ENCODE measurements at regions not wholly inside any gene's neighbourhood (a gene's known extent, or its start where the extent isn't known, plus 50 kb on each side); places are given as distances from the start of the nearest gene placed in this dataset.

DNA sequence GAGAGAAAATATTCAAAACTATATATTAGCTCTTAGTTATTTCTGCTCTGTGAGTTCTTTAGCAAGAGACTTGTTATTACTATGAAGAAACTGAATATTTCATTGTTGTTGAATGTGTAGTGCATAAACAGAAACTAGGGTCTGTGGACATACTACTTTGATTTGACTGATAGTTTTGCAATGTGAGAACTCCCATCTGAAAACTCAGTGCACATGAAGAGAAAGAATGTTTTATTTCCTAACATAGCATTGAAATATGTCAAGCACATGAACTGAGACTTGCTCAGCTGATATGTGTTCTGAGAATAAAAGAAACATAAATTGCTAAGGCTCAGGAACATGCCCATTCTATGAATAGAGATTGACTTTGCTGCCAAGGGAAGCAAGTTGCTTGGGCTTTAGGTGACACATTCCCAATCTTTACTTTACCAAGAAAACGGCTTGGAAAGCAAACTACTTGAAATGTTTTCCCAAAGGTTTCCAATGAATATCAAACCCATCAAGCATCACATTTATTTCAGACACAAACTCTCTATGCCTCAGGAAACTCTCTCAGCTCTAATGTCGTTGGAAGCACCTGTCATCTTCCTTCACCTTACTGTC lies 290.4 kb downstream of the SLC16A7 start:
- H3K27ac ChIP-seq = no peak overlapping the region
- TF ChIP-seq, protein P1, sequence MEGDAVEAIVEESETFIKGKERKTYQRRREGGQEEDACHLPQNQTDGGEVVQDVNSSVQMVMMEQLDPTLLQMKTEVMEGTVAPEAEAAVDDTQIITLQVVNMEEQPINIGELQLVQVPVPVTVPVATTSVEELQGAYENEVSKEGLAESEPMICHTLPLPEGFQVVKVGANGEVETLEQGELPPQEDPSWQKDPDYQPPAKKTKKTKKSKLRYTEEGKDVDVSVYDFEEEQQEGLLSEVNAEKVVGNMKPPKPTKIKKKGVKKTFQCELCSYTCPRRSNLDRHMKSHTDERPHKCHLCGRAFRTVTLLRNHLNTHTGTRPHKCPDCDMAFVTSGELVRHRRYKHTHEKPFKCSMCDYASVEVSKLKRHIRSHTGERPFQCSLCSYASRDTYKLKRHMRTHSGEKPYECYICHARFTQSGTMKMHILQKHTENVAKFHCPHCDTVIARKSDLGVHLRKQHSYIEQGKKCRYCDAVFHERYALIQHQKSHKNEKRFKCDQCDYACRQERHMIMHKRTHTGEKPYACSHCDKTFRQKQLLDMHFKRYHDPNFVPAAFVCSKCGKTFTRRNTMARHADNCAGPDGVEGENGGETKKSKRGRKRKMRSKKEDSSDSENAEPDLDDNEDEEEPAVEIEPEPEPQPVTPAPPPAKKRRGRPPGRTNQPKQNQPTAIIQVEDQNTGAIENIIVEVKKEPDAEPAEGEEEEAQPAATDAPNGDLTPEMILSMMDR (conservative IDR thresholded peaks at IDR 0.05) = no peak
- TF ChIP-seq ZFX (IDR thresholded peaks at IDR 0.05) = no peak

DNA sequence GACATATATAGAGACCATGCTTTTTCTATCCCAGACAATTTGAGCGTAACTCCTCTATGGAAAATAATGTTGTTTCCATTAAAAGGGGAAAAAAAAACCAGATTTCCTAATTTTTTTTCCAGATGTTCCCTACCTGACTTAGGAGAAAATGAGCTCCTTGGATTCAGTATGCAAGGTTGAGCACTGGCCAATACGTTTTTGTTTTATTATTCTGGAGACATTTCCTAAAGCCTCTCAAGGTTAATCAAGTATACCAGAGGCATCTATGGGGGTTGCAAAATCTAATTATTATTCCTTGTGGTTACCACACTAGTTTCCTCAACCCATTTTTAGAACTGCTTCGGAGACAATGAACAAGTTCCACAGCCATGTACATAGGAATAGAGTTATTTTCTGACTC lies 291.3 kb downstream of the SLC16A7 start:
- TF ChIP-seq, protein P1 (conservative IDR thresholded peaks at IDR 0.05) = no peak
- no peak for TF ChIP-seq ZFX (IDR thresholded peaks at IDR 0.05)
- no peak overlapping the region for H3K27ac ChIP-seq

GRCh38 chr12:59890896-59891579 lies 295.2 kb downstream of the SLC16A7 start:
- no peak overlapping the region for H3K27ac ChIP-seq
- TF ChIP-seq ZFX (IDR thresholded peaks at IDR 0.05) = no peak
- TF ChIP-seq, protein P1 (conservative IDR thresholded peaks at IDR 0.05) = no peak

GRCh38 chr12:59895166-59895775 lies 299.4 kb downstream of the SLC16A7 start:
- H3K27ac ChIP-seq = no peak overlapping the region

GRCh38 chr12:59904874-59905521 lies 309.2 kb downstream of the SLC16A7 start:
- H3K27ac ChIP-seq = no peak overlapping the region
- TF ChIP-seq ZFX (IDR thresholded peaks at IDR 0.05) = no peak
- TF ChIP-seq, protein P1 (conservative IDR thresholded peaks at IDR 0.05) = no peak

More at GRCh38 chr12:59895166-59895775, 299.4 kb downstream of the SLC16A7 start:
- TF ChIP-seq, protein P1 (conservative IDR thresholded peaks at IDR 0.05) = no peak
- no peak for TF ChIP-seq ZFX (IDR thresholded peaks at IDR 0.05)

DNA sequence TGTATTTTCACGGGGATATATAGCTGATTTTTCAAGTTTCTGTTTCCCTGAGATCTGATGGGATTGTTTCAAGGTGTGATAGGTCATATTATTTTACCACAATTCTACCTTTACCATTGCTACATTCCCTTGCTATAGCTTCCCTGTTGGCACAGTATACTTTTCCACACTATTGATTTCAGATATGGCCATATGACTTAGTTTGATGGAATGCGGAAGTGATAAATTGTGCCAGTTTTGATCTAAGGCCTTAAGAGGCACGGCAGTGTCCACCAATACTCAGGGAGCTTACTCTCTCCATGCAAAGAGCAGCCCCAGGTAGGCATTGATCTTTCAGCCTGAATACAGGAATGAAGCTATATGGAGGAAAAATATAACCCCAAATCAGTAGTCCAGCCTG lies 315.7 kb downstream of the SLC16A7 start:
- TF ChIP-seq, protein P1 (conservative IDR thresholded peaks at IDR 0.05) = no peak
- TF ChIP-seq ZFX (IDR thresholded peaks at IDR 0.05) = no peak
- H3K27ac ChIP-seq = no peak overlapping the region

GRCh38 chr12:59916988-59917387 lies 321.2 kb downstream of the SLC16A7 start:
- no peak overlapping the region for H3K27ac ChIP-seq
- no peak for TF ChIP-seq ZFX (IDR thresholded peaks at IDR 0.05)
- TF ChIP-seq, protein P1 (conservative IDR thresholded peaks at IDR 0.05) = no peak
